ENCODE measurements at regions not wholly inside any gene's neighbourhood (a gene's known extent, or its start where the extent isn't known, plus 50 kb on each side); places are given as distances from the start of the nearest gene placed in this dataset.

DNA sequence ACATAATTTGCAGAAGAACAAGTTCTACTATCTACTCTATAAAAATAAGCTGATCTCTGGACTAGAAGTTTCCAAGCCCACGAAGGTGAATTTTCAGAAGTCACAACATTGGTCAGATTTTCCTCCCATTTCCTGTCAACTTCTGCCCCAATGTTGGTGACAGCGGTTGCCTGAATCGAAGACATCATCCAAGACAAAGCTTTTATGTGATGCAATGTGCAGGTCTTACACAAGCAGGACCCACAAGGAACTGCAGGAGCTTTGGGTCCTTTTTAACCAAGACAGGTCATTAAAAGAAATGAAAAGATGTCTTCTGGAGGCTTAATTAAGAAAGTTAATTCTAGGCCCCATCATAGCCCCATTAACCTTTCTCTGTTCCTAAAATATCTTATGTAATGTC, 125.6 kb upstream of the BLID start:
- H4K20me1 ChIP-seq (ENCODE audit: insufficient read depth, low read length) = no peaks in the 10 kb centered on the region
- no peak overlapping the region for H3K27ac Mint-ChIP-seq (ENCODE audit: unreplicated experiment)
- TF ChIP-seq, protein P1, sequence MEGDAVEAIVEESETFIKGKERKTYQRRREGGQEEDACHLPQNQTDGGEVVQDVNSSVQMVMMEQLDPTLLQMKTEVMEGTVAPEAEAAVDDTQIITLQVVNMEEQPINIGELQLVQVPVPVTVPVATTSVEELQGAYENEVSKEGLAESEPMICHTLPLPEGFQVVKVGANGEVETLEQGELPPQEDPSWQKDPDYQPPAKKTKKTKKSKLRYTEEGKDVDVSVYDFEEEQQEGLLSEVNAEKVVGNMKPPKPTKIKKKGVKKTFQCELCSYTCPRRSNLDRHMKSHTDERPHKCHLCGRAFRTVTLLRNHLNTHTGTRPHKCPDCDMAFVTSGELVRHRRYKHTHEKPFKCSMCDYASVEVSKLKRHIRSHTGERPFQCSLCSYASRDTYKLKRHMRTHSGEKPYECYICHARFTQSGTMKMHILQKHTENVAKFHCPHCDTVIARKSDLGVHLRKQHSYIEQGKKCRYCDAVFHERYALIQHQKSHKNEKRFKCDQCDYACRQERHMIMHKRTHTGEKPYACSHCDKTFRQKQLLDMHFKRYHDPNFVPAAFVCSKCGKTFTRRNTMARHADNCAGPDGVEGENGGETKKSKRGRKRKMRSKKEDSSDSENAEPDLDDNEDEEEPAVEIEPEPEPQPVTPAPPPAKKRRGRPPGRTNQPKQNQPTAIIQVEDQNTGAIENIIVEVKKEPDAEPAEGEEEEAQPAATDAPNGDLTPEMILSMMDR (IDR thresholded peaks at IDR 0.05; ENCODE audit: insufficient read depth, low read depth, low read length) = no peak
- TF ChIP-seq EZH2 (IDR thresholded peaks at IDR 0.05; ENCODE audit: insufficient read depth, low read length) = no peak
- no peak overlapping the region for H2AFZ ChIP-seq (ENCODE audit: low read depth, low read length)
- no peak overlapping the region for H3K4me2 ChIP-seq (ENCODE audit: low read length)
- H3K4me1 ChIP-seq (ENCODE audit: insufficient read depth, low read length) = no peaks in the 10 kb centered on the region
- DNase-seq (ENCODE audit: low read depth) (no peak), FAIRE-seq (no peak)
- H3K9me3 ChIP-seq (ENCODE audit: insufficient read depth, low read depth, low read length) = no peaks in the 10 kb centered on the region
- peaks cover 9% of the 10 kb centered on the region for H3K9me3 Mint-ChIP-seq (ENCODE audit: unreplicated experiment)
- H3K36me3 ChIP-seq (ENCODE audit: insufficient read depth, low read length) = no peaks in the 10 kb centered on the region
- no peak overlapping the region for H3K9ac ChIP-seq (ENCODE audit: low read length)
- peaks cover 7% of the 10 kb centered on the region for H3K27me3 Mint-ChIP-seq (ENCODE audit: low read depth, unreplicated experiment)
- H3K79me2 ChIP-seq (ENCODE audit: insufficient read depth, low read length) = no peaks in the 10 kb centered on the region
- no peak overlapping the region for H3K4me3 ChIP-seq (ENCODE audit: insufficient read depth, low read depth, low read length)
- H3K27me3 ChIP-seq (ENCODE audit: insufficient read depth, low read length) = no peaks in the 10 kb centered on the region
- H3K4me3 Mint-ChIP-seq (ENCODE audit: unreplicated experiment) = no peak overlapping the region
- no peaks in the 10 kb centered on the region for H3K4me1 Mint-ChIP-seq (ENCODE audit: low read depth, unreplicated experiment)
- no peaks in the 10 kb centered on the region for H3K36me3 Mint-ChIP-seq (ENCODE audit: low read depth, unreplicated experiment)
- no peak overlapping the region for H3K27ac ChIP-seq (ENCODE audit: low read depth, low read length)

DNA sequence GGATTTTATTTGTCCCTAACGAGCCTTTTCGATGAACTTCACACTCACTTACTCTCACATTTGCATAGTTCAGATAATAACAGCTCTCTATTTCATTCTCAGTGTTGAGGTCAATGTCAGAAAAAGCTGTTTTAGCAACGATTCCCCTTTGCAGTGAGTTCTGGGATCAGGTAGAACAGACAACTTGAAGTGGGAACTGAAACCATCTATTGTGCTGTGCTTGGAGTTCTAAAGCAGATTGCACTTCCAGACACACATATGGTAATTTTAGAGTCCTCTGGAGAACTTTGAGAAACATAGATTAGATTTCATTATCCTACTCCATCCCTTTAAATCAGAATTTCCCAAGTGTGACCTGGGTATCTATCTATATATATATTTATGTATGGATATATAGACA, 124.6 kb upstream of the BLID start:
- no peak overlapping the region for H3K4me2 ChIP-seq (ENCODE audit: low read length)
- Mint-ChIP-seq H3K4me3 (ENCODE audit: unreplicated experiment) (no peak overlapping the region), H3K9me3 (ENCODE audit: unreplicated experiment) (peaks cover 5% of the 10 kb centered on the region), H3K4me1 (ENCODE audit: low read depth, unreplicated experiment) (no peaks in the 10 kb centered on the region), H3K27me3 (ENCODE audit: low read depth, unreplicated experiment) (peaks cover under 1% of the 10 kb centered on the region), H3K27ac (ENCODE audit: unreplicated experiment) (no peak overlapping the region), H3K36me3 (ENCODE audit: low read depth, unreplicated experiment) (no peaks in the 10 kb centered on the region)
- FAIRE-seq (no peak), DNase-seq (ENCODE audit: low read depth) (no peak)
- H3K27me3 ChIP-seq (ENCODE audit: insufficient read depth, low read length) = no peaks in the 10 kb centered on the region
- no peak overlapping the region for H3K9ac ChIP-seq (ENCODE audit: low read length)
- H3K36me3 ChIP-seq (ENCODE audit: insufficient read depth, low read length) = no peaks in the 10 kb centered on the region
- no peak overlapping the region for H3K4me3 ChIP-seq (ENCODE audit: insufficient read depth, low read depth, low read length)
- no peak overlapping the region for H3K27ac ChIP-seq (ENCODE audit: low read depth, low read length)
- peaks cover 3% of the 10 kb centered on the region for H3K4me1 ChIP-seq (ENCODE audit: insufficient read depth, low read length)
- H4K20me1 ChIP-seq (ENCODE audit: insufficient read depth, low read length) = no peaks in the 10 kb centered on the region
- H2AFZ ChIP-seq (ENCODE audit: low read depth, low read length) = no peak overlapping the region
- TF ChIP-seq, protein P1 (IDR thresholded peaks at IDR 0.05; ENCODE audit: insufficient read depth, low read depth, low read length) = no peak
- no peak for TF ChIP-seq EZH2 (IDR thresholded peaks at IDR 0.05; ENCODE audit: insufficient read depth, low read length)
- no peaks in the 10 kb centered on the region for H3K79me2 ChIP-seq (ENCODE audit: insufficient read depth, low read length)
- no peaks in the 10 kb centered on the region for H3K9me3 ChIP-seq (ENCODE audit: insufficient read depth, low read depth, low read length)

DNA sequence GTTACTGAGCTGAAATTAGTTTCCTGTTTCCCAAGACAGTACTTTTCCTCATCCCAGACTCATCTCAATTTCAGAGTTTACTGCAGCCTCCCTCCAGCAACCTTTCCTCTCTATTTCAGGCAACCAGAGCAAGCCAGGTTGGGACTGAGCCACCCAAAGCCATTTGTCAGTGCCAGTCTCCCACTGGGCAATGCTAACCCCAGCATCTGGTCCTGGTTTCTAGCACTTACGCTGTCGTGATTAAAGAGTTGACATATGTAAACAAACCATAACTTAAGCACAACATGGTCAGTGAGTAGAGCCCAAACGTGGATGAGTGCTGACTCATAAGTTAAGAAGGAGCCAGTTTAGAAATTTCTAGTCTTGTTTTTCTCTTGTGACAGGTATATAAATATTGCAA, 119.6 kb upstream of the BLID start:
- Mint-ChIP-seq H3K27me3 (ENCODE audit: low read depth, unreplicated experiment) (no peaks in the 10 kb centered on the region), H3K4me3 (ENCODE audit: unreplicated experiment) (no peak overlapping the region), H3K27ac (ENCODE audit: unreplicated experiment) (no peak overlapping the region), H3K36me3 (ENCODE audit: low read depth, unreplicated experiment) (no peaks in the 10 kb centered on the region), H3K4me1 (ENCODE audit: low read depth, unreplicated experiment) (no peaks in the 10 kb centered on the region), H3K9me3 (ENCODE audit: unreplicated experiment) (peaks cover 5% of the 10 kb centered on the region)
- H2AFZ ChIP-seq (ENCODE audit: low read depth, low read length) = no peak overlapping the region
- peaks cover 5% of the 10 kb centered on the region for H3K4me1 ChIP-seq (ENCODE audit: insufficient read depth, low read length)
- no peak overlapping the region for H3K9ac ChIP-seq (ENCODE audit: low read length)
- H3K4me3 ChIP-seq (ENCODE audit: insufficient read depth, low read depth, low read length) = no peak overlapping the region
- H3K79me2 ChIP-seq (ENCODE audit: insufficient read depth, low read length) = no peaks in the 10 kb centered on the region
- H3K27me3 ChIP-seq (ENCODE audit: insufficient read depth, low read length) = no peaks in the 10 kb centered on the region
- no peaks in the 10 kb centered on the region for H3K36me3 ChIP-seq (ENCODE audit: insufficient read depth, low read length)
- H3K4me2 ChIP-seq (ENCODE audit: low read length) = peak overlapping the region; percentile 15
- peak; percentile 93 for DNase-seq (ENCODE audit: low read depth)
- TF ChIP-seq, protein P1 (IDR thresholded peaks at IDR 0.05; ENCODE audit: insufficient read depth, low read depth, low read length) = no peak
- no peak for TF ChIP-seq EZH2 (IDR thresholded peaks at IDR 0.05; ENCODE audit: insufficient read depth, low read length)
- H3K9me3 ChIP-seq (ENCODE audit: insufficient read depth, low read depth, low read length) = no peaks in the 10 kb centered on the region
- no peak overlapping the region for H3K27ac ChIP-seq (ENCODE audit: low read depth, low read length)
- no peaks in the 10 kb centered on the region for H4K20me1 ChIP-seq (ENCODE audit: insufficient read depth, low read length)
- peak; percentile 73 for FAIRE-seq

All from astrocyte (in vitro differentiated cells and primary cell).